K562 (cell line): ENCODE measurements at regions not wholly inside any gene's neighbourhood (a gene's known extent, or its start where the extent isn't known, plus 50 kb on each side); places are given as distances from the start of the nearest gene placed in this dataset.

Source experiments
- CHCHD3 ChIP-seq: fragments of 250-450 bp; sonication (Bioruptor Pico); IDR thresholded peaks from 2 replicates; pipeline ENCODE4 v2.1.2; 2022; ENCODE audit warnings: mild to moderate bottlenecking
- CTCF ChIP-seq, 3 experiments: IDR thresholded peaks in 2 of 3; conservative IDR thresholded peaks in 1 of 3; 2 replicates each; pipeline ENCODE4 v1.5.1; 2011 to 2012; ENCODE audit warnings: low read length in 3 of 3, mild to moderate bottlenecking in 3 of 3, control low read depth in 2 of 3, improper control_type of control experiment in 1 of 3, inconsistent platforms in 1 of 3, low read depth in 1 of 3, mixed read lengths in 1 of 3, moderate library complexity in 1 of 3; ENCODE audit not compliant: insufficient read depth in 2 of 3
- IRF9 ChIP-seq: fragments of 450-650 bp; IDR thresholded peaks from 2 replicates; pipeline ENCODE4 v1.6.1; 2016; ENCODE audit warnings: missing biosample characterization, missing genetic modification characterization
- MYC ChIP-seq, 2 experiments: fragments of 250-450 bp in 1 of 2; sonication (Bioruptor Pico) in 1 of 2; IDR thresholded peaks; 2 replicates each; pipeline versions ENCODE4 v1.5.1 to v1.6.1; 2012 to 2021; ENCODE audit warnings: low read depth in 2 of 2, borderline replicate concordance in 1 of 2, improper control_type of control experiment in 1 of 2, low read length in 1 of 2, mild to moderate bottlenecking in 1 of 2, moderate library complexity in 1 of 2
- POLR2A ChIP-seq: fragments of 450-650 bp; conservative IDR thresholded peaks from 2 replicates; pipeline ENCODE4 v1.6.1; 2016
- POLR2AphosphoS5 ChIP-seq: IDR thresholded peaks from 2 replicates; pipeline ENCODE4 v1.6.1; 2011; ENCODE audit warnings: mild to moderate bottlenecking, low read depth, low read length, moderate library complexity; ENCODE audit not compliant: control insufficient read depth, insufficient read depth
- SAP30 ChIP-seq: fragments of 200-600 bp; sonication (generic); IDR thresholded peaks from 2 replicates; pipeline ENCODE4 v1.6.1; 2012; ENCODE audit warnings: borderline replicate concordance, low read depth, mild to moderate bottlenecking, moderate library complexity, low read length, control low read depth, inconsistent platforms; ENCODE audit not compliant: insufficient read depth, poor library complexity, severe bottlenecking
- SPI1 ChIP-seq: IDR thresholded peaks from 2 replicates; pipeline ENCODE4 v1.6.1; 2011; ENCODE audit warnings: low read depth, low read length, control low read depth, borderline replicate concordance
- TOE1 ChIP-seq, 2 experiments: fragments of 450-650 bp in 1 of 2; sonication (generic) in 1 of 2; formaldehyde crosslinking in 1 of 2; IDR thresholded peaks; 2 replicates each; pipeline versions ENCODE4 v1.7.1 to v1.8.0; 2016 to 2022; ENCODE audit warnings: borderline replicate concordance in 2 of 2, mild to moderate bottlenecking in 2 of 2, antibody characterized with exemption in 1 of 2, inconsistent platforms in 1 of 2, low read depth in 1 of 2, missing genetic modification reagents in 1 of 2, moderate library complexity in 1 of 2
- ZC3H8 ChIP-seq: fragments of 450-650 bp; IDR thresholded peaks from 2 replicates; pipeline ENCODE4 v1.6.1; 2017
- ZEB2 ChIP-seq: fragments of 450-650 bp; IDR thresholded peaks from 2 replicates; pipeline ENCODE4 v1.6.1; 2016
- ZNF311 ChIP-seq: fragments of 250-450 bp; sonication (Bioruptor Pico); IDR thresholded peaks from 2 replicates; pipeline ENCODE4 v1.4.0; 2020; ENCODE audit warnings: mild to moderate bottlenecking, moderate library complexity

DNA sequence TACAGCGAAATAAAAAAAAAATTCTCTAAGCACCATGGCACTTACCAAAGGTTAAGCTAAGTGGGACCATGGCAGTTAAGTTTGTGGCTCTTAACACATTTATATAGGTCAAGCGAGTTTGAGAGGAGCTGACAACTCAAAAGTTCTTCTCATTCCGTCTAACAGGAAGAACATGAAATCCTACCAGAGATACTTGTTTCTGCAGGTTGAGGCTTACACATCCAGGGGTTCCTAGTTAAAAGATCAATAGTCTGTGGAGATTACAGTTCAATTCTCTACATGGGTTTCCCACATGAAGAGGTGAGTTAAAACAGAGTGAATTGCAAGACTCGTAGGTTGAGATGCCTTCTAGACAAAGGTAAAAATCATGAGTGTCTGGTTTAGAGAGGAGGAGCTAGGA is 142.6 kb downstream of the EMP1 start:
- TF ChIP-seq CHCHD3 (no peak), TOE1 (IDR thresholded peaks at IDR 0.05; ENCODE audit: borderline replicate concordance) (no peak), TOE1 (CRISPR knock-in tag; IDR thresholded peaks at IDR 0.05; ENCODE audit: borderline replicate concordance, low read depth) (no peak), POLR2AphosphoS5 (no peak), ZNF311 (CRISPR knock-in tag) (no peak), POLR2A (no peak), MYC (IDR thresholded peaks at IDR 0.05; ENCODE audit: low read depth, low read length) (no peak), MYC (CRISPR knock-in tag; IDR thresholded peaks at IDR 0.05; ENCODE audit: borderline replicate concordance, low read depth) (no peak), CTCF (IDR thresholded peaks at IDR 0.05 in 2 of 3, conservative IDR thresholded peaks at IDR 0.05 in 1 of 3; ENCODE audit: insufficient read depth in 2 of 3, low read depth in 1 of 3, low read length in 3 of 3) (no peak), SAP30 (no peak), IRF9 (tag) (no peak), ZEB2 (no peak), SPI1 (no peak), ZC3H8 (no peak)
